GM10248 (cell line): ENCODE measurements at regions not wholly inside any gene's neighbourhood (a gene's known extent, or its start where the extent isn't known, plus 50 kb on each side); places are given as distances from the start of the nearest gene placed in this dataset.

ENCODE experiments used
- CTCF ChIA-PET: fragments of 300-600 bp; sonication (Branson Sonifier 250); formaldehyde crosslinking; extraction: SDS; loops from one replicate; lab custom pipeline; 2021; ENCODE audit warnings: antibody characterized with exemption; lab: Yijun Ruan, JAX
- POLR2A ChIA-PET: fragments of 350-650 bp; sonication (Branson Sonifier 250); formaldehyde crosslinking; extraction: SDS; loops from one replicate; lab custom pipeline; 2020; ENCODE audit warnings: antibody characterized with exemption; lab: Yijun Ruan, JAX
- DNase-seq: peaks from one replicate; pipeline ENCODE4 v3.0.0; 2012; ENCODE audit errors: extremely low spot score
- CTCF ChIP-seq: IDR thresholded peaks from 2 replicates; pipeline ENCODE4 v1.5.1; 2012; ENCODE audit warnings: mild to moderate bottlenecking, low read depth; ENCODE audit errors: extremely low read depth, missing control alignments, control extremely low read depth

DNA sequence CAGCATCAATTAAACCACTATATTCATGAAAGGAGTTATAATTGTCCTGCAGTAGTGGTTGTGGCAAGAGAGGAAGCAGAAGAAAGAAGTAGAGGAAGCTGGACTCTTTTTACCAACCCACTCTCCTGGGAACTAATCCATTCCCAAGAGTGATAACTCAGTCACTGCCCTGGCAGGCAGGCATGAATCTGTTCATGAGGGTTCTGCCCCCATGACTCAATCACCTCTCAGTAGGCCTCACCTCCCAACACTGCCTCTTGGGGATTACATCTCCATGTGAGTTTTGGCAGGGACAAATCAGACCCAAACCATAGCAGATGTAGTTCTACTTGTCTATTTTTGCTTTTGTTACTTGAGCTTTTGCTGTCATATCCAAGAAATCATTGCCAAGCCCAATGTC is 232.7 kb upstream of the MAP2 start:
- POLR2A ChIA-PET, result no interaction called here
- TF ChIP-seq CTCF, result no peak
- no peak for DNase-seq
- CTCF ChIA-PET, result interaction anchor here (1.2 to 1.3 kb wide), 2 partner anchors 8 to 12 kb away, joined by 3 read pairs; no protein-coding TSS in a partner anchor

DNA sequence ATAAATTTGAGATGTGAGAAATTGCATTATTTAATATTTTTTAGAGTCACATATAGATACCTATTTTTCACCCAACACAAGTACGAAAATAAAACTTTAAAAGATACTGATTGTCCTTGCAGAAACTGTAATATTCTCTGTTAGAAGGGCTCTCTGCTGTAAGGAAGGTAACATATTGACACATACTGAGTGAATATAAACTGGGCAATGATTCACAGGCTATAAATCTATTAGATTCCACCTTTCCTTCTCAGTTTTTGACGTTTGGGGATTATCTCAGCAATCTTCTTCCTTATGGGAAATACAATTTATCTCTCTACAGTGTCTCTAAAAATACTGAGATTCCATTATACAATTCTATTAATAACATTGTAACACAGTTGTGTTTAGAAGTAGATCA is 229.1 kb upstream of the MAP2 start:
- ChIA-PET CTCF (interaction anchor here (2.2 kb wide), 1 partner anchor 12 kb away, joined by 5 read pairs; no protein-coding TSS in a partner anchor), POLR2A (no interaction called here)
- no peak for TF ChIP-seq CTCF
- no peak for DNase-seq

- ChIA-PET POLR2A (no interaction called here), CTCF (interaction anchor here (0.6 to 2.4 kb wide), 3 partner anchors 8 to 834 kb away, joined by 3 to 6 read pairs (median 5); no protein-coding TSS in a partner anchor)
- TF ChIP-seq CTCF, result peak; percentile 52
- peak; percentile 22 for DNase-seq
Observed at GRCh38 chr2:209208211-209208610, 215.6 kb upstream of the MAP2 start.

- TF ChIP-seq CTCF, result no peak
- POLR2A ChIA-PET, result no interaction called here
- CTCF ChIA-PET, result interaction anchor here (1.0 to 1.6 kb wide), 5 partner anchors 13 to 1034 kb away, joined by 3 to 5 read pairs (median 4); no protein-coding TSS in a partner anchor
- DNase-seq, result no peak
Observed at GRCh38 chr2:209209943-209210342, 213.9 kb upstream of the MAP2 start.

DNA sequence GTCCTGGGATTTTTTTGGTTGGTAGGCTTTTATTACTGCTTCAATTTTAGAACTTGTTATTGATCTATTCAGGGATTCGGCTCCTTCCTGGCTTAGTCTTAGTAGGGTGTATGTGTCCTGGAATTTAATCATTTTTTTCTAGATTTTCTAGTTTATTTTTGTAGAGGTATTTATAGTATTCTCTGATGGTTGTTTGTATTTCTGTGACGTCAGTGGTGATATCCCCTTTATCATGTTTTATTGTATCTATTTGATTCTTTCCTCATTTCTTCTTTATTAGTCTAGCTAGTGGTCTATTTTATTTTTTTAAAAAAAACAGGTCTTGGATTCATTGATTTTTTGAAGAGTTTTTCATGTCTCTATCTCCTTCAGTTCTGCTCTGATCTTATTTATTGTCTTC is 193.3 kb upstream of the MAP2 start:
- TF ChIP-seq CTCF, result no peak
- DNase-seq, result no peak
- POLR2A ChIA-PET, result no interaction called here
- CTCF ChIA-PET, result no interaction called here

- no peak for TF ChIP-seq CTCF
- DNase-seq, result no peak
- POLR2A ChIA-PET, result no interaction called here
- CTCF ChIA-PET, result interaction anchor here (0.8 to 1.3 kb wide), 2 partner anchors 15 to 17 kb away, joined by 3 to 4 read pairs; no protein-coding TSS in a partner anchor
Observed at GRCh38 chr2:209236377-209236776, 187.5 kb upstream of the MAP2 start.
